CD14-positive monocyte (primary cell): ENCODE measurements at regions not wholly inside any gene's neighbourhood (a gene's known extent, or its start where the extent isn't known, plus 50 kb on each side); places are given as distances from the start of the nearest gene placed in this dataset.
A peak's percentile ranks its signal among the peaks of the same experiment; 100 is the strongest.

Experiments
- DNase-seq, 3 donors: peaks; one replicate each; pipeline ENCODE4 v3.0.0-alpha.2; 2011 to 2022
- H2AFZ ChIP-seq: 2 replicates; pipeline ENCODE4 v1.6.0; 2012; ENCODE audit warnings: mild to moderate bottlenecking, low read depth, low read length, inconsistent platforms; ENCODE audit not compliant: insufficient read depth, poor library complexity, severe bottlenecking
- H3K27ac ChIP-seq, 2 donors: 1 replicate in 1 of 2; 2 replicates in 1 of 2; pipeline ENCODE4 v1.5.1; 2012 to 2013; ENCODE audit warnings: low read length in 2 of 2, control low read depth in 1 of 2, inconsistent platforms in 1 of 2, low read depth in 1 of 2, mild to moderate bottlenecking in 1 of 2
- H3K27me3 ChIP-seq, 2 donors: one replicate each; pipeline versions ENCODE4 v1.6.0 to v1.6.1; 2011 to 2013; ENCODE audit warnings: low read length in 2 of 2; ENCODE audit not compliant: control insufficient read depth in 2 of 2, insufficient read depth in 2 of 2
- H3K36me3 ChIP-seq, 2 donors: replicated peaks in 1 of 2; 1 replicate in 1 of 2; 2 replicates in 1 of 2; pipeline versions ENCODE4 v1.5.1 to v1.6.1; 2012 to 2013; ENCODE audit warnings: low read length in 2 of 2, control low read depth in 1 of 2, inconsistent platforms in 1 of 2, mild to moderate bottlenecking in 1 of 2; ENCODE audit not compliant: insufficient read depth in 2 of 2, control insufficient read depth in 1 of 2
- H3K4me1 ChIP-seq, 2 donors: 1 replicate in 1 of 2; 2 replicates in 1 of 2; pipeline versions ENCODE4 v1.5.1 to v1.6.1; 2012 to 2013; ENCODE audit warnings: low read length in 2 of 2, control low read depth in 1 of 2, inconsistent platforms in 1 of 2, mild to moderate bottlenecking in 1 of 2, moderate library complexity in 1 of 2; ENCODE audit not compliant: insufficient read depth in 2 of 2, control insufficient read depth in 1 of 2
- H3K4me2 ChIP-seq: replicated peaks from 2 replicates; pipeline ENCODE3; 2012; ENCODE audit warnings: low read length, moderate library complexity, mild to moderate bottlenecking; ENCODE audit not compliant: poor library complexity, severe bottlenecking; ENCODE audit errors: extremely low read depth
- H3K4me3 ChIP-seq, 3 experiments: fragments of 200-600 bp in 1 of 3; sonication (generic) in 1 of 3; replicated peaks in 1 of 3; 1 replicate in 2 of 3; 2 replicates in 1 of 3; pipeline ENCODE4 v1.5.1; 2011 to 2013; ENCODE audit warnings: low read length in 3 of 3, mild to moderate bottlenecking in 3 of 3, control low read depth in 2 of 3, low read depth in 2 of 3, inconsistent platforms in 1 of 3, moderate library complexity in 1 of 3
- H3K79me2 ChIP-seq: 2 replicates; pipeline ENCODE4 v1.6.0; 2012; ENCODE audit warnings: mild to moderate bottlenecking, control low read depth, inconsistent platforms, low read length, moderate library complexity; ENCODE audit not compliant: insufficient read depth
- H3K9ac ChIP-seq: 2 replicates; pipeline ENCODE4 v1.6.0; 2017; ENCODE audit warnings: low read length, mild to moderate bottlenecking; ENCODE audit not compliant: insufficient read depth, poor library complexity, severe bottlenecking
- H3K9me3 ChIP-seq, 2 donors: replicated peaks in 1 of 2; 1 replicate in 1 of 2; 2 replicates in 1 of 2; pipeline versions ENCODE4 v1.5.1 to v1.6.1; 2012 to 2013; ENCODE audit warnings: low read length in 2 of 2, control low read depth in 1 of 2; ENCODE audit not compliant: control insufficient read depth in 1 of 2, insufficient read depth in 1 of 2
- H4K20me1 ChIP-seq: 2 replicates; pipeline ENCODE4 v1.6.0; 2012; ENCODE audit warnings: mild to moderate bottlenecking, low read length, control low read depth, moderate library complexity; ENCODE audit not compliant: insufficient read depth
- H3K27ac Mint-ChIP-seq, 7 donors: one replicate each; pipeline ENCODE4 v1.8.0; 2020; ENCODE audit warnings: mild to moderate bottlenecking in 7 of 7, mixed read lengths in 7 of 7, moderate library complexity in 6 of 7, inconsistent platforms in 2 of 7
- H3K27me3 Mint-ChIP-seq, 3 donors: one replicate each; pipeline ENCODE4 v1.8.0; 2021 to 2022; ENCODE audit warnings: low read depth in 3 of 3, mild to moderate bottlenecking in 3 of 3, mixed read lengths in 3 of 3, moderate library complexity in 3 of 3, inconsistent platforms in 1 of 3
- H3K36me3 Mint-ChIP-seq, 2 donors: one replicate each; pipeline ENCODE4 v1.8.0; 2020; ENCODE audit warnings: mixed read lengths in 2 of 2, inconsistent platforms in 1 of 2, mild to moderate bottlenecking in 1 of 2
- H3K4me1 Mint-ChIP-seq: one replicate; pipeline ENCODE4 v1.8.0; 2020; ENCODE audit warnings: mild to moderate bottlenecking, mixed read lengths
- H3K4me3 Mint-ChIP-seq, 2 donors: one replicate each; pipeline ENCODE4 v1.8.0; 2020; ENCODE audit warnings: mild to moderate bottlenecking in 2 of 2, mixed read lengths in 2 of 2, moderate library complexity in 1 of 2
- H3K9me3 Mint-ChIP-seq, 7 donors: one replicate each; pipeline ENCODE4 v1.8.0; 2020 to 2022; ENCODE audit warnings: mixed read lengths in 7 of 7, mild to moderate bottlenecking in 6 of 7, moderate library complexity in 6 of 7, inconsistent platforms in 2 of 7
- WGBS: methylation state at CpG from one replicate; pipeline ENCODE4 v1.1.5; 2013; ENCODE audit warnings: missing lambda C conversion rate; ENCODE audit not compliant: insufficient coverage; 5-methylcytosine and 5-hydroxymethylcytosine counted together
- intact Hi-C, 2 donors: fragments of 100-400 bp; cut with micrococcal nuclease; formaldehyde crosslinking; loops; one replicate each; pipeline versions ENCODE4 v1.15.0 to v1.15.1; 2023
- TF ChIP-seq, protein P1 (sequence below): fragments of 200-600 bp; IDR thresholded peaks from one replicate; pipeline ENCODE4 v1.8.0; 2022; ENCODE audit warnings: antibody characterized with exemption, mild to moderate bottlenecking

DNA sequence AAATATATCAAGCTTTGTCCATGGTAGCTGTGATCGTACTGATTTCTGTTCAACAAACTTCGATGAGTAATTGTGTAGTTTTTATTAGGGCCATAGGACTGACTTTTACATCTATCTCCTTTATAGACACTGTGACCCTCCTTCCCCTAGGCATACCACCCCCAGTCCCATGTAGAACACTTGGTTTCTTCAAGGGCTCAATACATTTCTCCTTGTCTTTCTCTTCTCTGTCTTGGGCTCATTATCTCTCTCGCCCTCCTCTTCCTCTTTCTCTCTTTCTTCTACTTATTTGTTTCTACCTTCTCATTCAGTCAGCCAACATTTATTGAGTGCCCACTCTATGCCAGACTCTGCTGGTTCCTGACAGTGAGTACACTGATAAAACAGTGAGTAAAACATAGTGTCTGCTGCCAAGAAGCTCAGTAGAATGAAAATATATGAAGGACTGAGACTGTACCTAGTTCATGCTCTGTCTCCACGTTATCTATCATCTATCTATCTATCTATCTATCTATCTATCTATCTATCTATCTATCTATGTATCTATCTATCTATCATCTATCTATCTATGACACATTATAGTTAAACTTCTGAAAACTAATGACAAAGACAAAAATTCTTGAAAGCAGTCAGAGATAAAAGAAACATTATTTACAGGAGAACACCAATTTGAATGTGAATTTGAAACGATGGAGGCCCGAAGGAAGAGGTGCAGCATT lies 122.8 kb downstream of the RBMX2 start:
- TF ChIP-seq, protein P1, sequence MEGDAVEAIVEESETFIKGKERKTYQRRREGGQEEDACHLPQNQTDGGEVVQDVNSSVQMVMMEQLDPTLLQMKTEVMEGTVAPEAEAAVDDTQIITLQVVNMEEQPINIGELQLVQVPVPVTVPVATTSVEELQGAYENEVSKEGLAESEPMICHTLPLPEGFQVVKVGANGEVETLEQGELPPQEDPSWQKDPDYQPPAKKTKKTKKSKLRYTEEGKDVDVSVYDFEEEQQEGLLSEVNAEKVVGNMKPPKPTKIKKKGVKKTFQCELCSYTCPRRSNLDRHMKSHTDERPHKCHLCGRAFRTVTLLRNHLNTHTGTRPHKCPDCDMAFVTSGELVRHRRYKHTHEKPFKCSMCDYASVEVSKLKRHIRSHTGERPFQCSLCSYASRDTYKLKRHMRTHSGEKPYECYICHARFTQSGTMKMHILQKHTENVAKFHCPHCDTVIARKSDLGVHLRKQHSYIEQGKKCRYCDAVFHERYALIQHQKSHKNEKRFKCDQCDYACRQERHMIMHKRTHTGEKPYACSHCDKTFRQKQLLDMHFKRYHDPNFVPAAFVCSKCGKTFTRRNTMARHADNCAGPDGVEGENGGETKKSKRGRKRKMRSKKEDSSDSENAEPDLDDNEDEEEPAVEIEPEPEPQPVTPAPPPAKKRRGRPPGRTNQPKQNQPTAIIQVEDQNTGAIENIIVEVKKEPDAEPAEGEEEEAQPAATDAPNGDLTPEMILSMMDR: no peak
- H2AFZ ChIP-seq: peak overlapping the region; percentile 62
- Mint-ChIP-seq H3K27ac (no peak overlapping the region), H3K36me3 (no peaks in the 10 kb centered on the region), H3K9me3 (peaks cover 0 to 5% (median 2%) of the 10 kb centered on the region in 7 donors), H3K4me1 (peaks cover 6% of the 10 kb centered on the region), H3K4me3 (peak overlapping the region in 1 of 2 donors; percentile 59), H3K27me3 (peaks cover 5 to 14% (median 11%) of the 10 kb centered on the region in 3 donors)
- no peak overlapping the region for H3K4me2 ChIP-seq
- no CpG with 5 or more reads among the region's 6 CpGs for WGBS
- H3K79me2 ChIP-seq: no peaks in the 10 kb centered on the region
- no peak overlapping the region for H3K9ac ChIP-seq
- no peak for DNase-seq
- H3K27ac ChIP-seq: no peak overlapping the region
- H3K4me1 ChIP-seq: peaks cover 0 to 4% of the 10 kb centered on the region in 2 donors
- intact Hi-C loops: no loop called here
- H3K27me3 ChIP-seq: peaks cover 0 to 7% of the 10 kb centered on the region in 2 donors
- H3K4me3 ChIP-seq: no peak overlapping the region
- no peaks in the 10 kb centered on the region for H4K20me1 ChIP-seq
- H3K36me3 ChIP-seq: no peaks in the 10 kb centered on the region
- no peaks in the 10 kb centered on the region for H3K9me3 ChIP-seq

- H3K4me1 ChIP-seq: no peaks in the 10 kb centered on the region
- peaks cover 0 to 4% of the 10 kb centered on the region in 2 donors for H3K9me3 ChIP-seq
- TF ChIP-seq, protein P1: no peak
- Mint-ChIP-seq H3K4me3 (no peak overlapping the region), H3K27ac (no peak overlapping the region), H3K9me3 (peaks cover 0 to 12% (median 3%) of the 10 kb centered on the region in 7 donors), H3K27me3 (peaks cover 2 to 6% (median 6%) of the 10 kb centered on the region in 3 donors), H3K4me1 (no peaks in the 10 kb centered on the region), H3K36me3 (no peaks in the 10 kb centered on the region)
- H3K4me3 ChIP-seq: no peak overlapping the region
- intact Hi-C loops: no loop called here
- no peak overlapping the region for H3K4me2 ChIP-seq
- WGBS: no CpG with 5 or more reads among the region's 4 CpGs
- no peak overlapping the region for H3K9ac ChIP-seq
- no peaks in the 10 kb centered on the region for H3K27me3 ChIP-seq
- no peaks in the 10 kb centered on the region for H3K79me2 ChIP-seq
- no peaks in the 10 kb centered on the region for H3K36me3 ChIP-seq
- no peak for DNase-seq
- no peak overlapping the region for H2AFZ ChIP-seq
- H4K20me1 ChIP-seq: no peaks in the 10 kb centered on the region
- H3K27ac ChIP-seq: no peak overlapping the region
These were observed 127.7 kb downstream of the RBMX2 start for GRCh38 chrX:130529531-130529930.
